ENCODE measurements at regions not wholly inside any gene's neighbourhood (a gene's known extent, or its start where the extent isn't known, plus 50 kb on each side); places are given as distances from the start of the nearest gene placed in this dataset.

DNA sequence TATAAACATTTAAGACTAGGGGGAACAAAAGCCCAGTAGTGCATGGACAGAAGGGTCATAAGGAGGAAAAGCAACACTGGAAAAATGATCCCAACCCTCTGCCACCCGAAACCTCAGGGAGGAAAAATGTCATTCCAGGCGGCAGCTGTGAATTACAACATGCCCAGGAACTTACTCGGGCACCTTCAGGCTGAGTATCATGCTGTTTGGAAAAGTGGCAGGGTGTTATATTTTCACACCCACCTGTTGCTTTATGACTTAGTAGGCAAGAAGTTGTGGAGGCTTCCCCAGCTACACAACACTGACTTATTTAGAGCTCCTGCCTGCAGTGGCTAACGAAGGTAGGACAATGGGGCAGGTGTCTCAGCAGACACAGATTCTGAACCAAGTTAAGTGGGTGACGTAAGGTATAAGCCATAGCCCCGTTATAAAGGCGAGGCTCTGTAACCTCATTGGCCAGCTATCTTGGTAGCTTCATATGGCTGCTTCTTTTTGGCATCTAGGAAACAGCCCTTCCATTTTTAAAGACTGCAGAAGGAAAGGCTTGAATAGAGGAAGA lies 96.1 kb upstream of the IFNG-AS1 start:
- TF ChIP-seq, protein P1, sequence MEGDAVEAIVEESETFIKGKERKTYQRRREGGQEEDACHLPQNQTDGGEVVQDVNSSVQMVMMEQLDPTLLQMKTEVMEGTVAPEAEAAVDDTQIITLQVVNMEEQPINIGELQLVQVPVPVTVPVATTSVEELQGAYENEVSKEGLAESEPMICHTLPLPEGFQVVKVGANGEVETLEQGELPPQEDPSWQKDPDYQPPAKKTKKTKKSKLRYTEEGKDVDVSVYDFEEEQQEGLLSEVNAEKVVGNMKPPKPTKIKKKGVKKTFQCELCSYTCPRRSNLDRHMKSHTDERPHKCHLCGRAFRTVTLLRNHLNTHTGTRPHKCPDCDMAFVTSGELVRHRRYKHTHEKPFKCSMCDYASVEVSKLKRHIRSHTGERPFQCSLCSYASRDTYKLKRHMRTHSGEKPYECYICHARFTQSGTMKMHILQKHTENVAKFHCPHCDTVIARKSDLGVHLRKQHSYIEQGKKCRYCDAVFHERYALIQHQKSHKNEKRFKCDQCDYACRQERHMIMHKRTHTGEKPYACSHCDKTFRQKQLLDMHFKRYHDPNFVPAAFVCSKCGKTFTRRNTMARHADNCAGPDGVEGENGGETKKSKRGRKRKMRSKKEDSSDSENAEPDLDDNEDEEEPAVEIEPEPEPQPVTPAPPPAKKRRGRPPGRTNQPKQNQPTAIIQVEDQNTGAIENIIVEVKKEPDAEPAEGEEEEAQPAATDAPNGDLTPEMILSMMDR (IDR thresholded peaks at IDR 0.05): no peak
- TF ChIP-seq POLR2AphosphoS5 (IDR thresholded peaks at IDR 0.05; ENCODE audit: low read depth, low read length) (no peak), SIN3A (IDR thresholded peaks at IDR 0.05; ENCODE audit: borderline replicate concordance, insufficient read depth, low read depth, low read length) (no peak), TCF7L2 (IDR thresholded peaks at IDR 0.05; ENCODE audit: low read depth, low read length) (no peak)
